ENCODE measurements at regions not wholly inside any gene's neighbourhood (a gene's known extent, or its start where the extent isn't known, plus 50 kb on each side); places are given as distances from the start of the nearest gene placed in this dataset.

GRCh38 chr10:59595593-59595992 is 114.1 kb downstream of the SLC16A9 start:
- ChIA-PET CTCF (no interaction called here), POLR2A (ENCODE audit: low non-redundant PET) (no interaction called here)
- no peak overlapping the region for H3K27ac ChIP-seq
- TF ChIP-seq CTCF (conservative IDR thresholded peaks at IDR 0.05; ENCODE audit: low read depth) = no peak
- no peak for DNase-seq (ENCODE audit: low spot score)

- DNase-seq (ENCODE audit: low spot score) = no peak
- no peak for TF ChIP-seq CTCF (conservative IDR thresholded peaks at IDR 0.05; ENCODE audit: low read depth)
- no peak overlapping the region for H3K27ac ChIP-seq
- POLR2A ChIA-PET (ENCODE audit: low non-redundant PET) = no interaction called here
- CTCF ChIA-PET = no interaction called here
Measured at GRCh38 chr10:59593768-59594167, 115.9 kb downstream of the SLC16A9 start.

GRCh38 chr10:59589796-59590195 is 119.9 kb downstream of the SLC16A9 start:
- POLR2A ChIA-PET (ENCODE audit: low non-redundant PET) = no interaction called here
- no peak for DNase-seq (ENCODE audit: low spot score)
- CTCF ChIA-PET = interaction anchor here (0.6 to 0.7 kb wide), 2 partner anchors 17 to 42 kb away, joined by 3 to 5 read pairs; no protein-coding TSS in a partner anchor
- no peak for TF ChIP-seq CTCF (conservative IDR thresholded peaks at IDR 0.05; ENCODE audit: low read depth)
- H3K27ac ChIP-seq = no peak overlapping the region

GRCh38 chr10:59588791-59589190 is 120.9 kb downstream of the SLC16A9 start:
- H3K27ac ChIP-seq = no peak overlapping the region
- DNase-seq (ENCODE audit: low spot score) = no peak
- ChIA-PET CTCF (interaction anchor here (0.7 kb wide), 1 partner anchor 484 kb away, joined by 4 read pairs; no protein-coding TSS in a partner anchor), POLR2A (ENCODE audit: low non-redundant PET) (no interaction called here)
- no peak for TF ChIP-seq CTCF (conservative IDR thresholded peaks at IDR 0.05; ENCODE audit: low read depth)

- TF ChIP-seq CTCF (conservative IDR thresholded peaks at IDR 0.05; ENCODE audit: low read depth) = no peak
- POLR2A ChIA-PET (ENCODE audit: low non-redundant PET) = no interaction called here
- peak overlapping the region; percentile 19; the same call in 1 of the 2 replicates for H3K27ac ChIP-seq
- CTCF ChIA-PET = interaction anchor here (0.5 kb wide), 1 partner anchor 153 kb away, joined by 3 read pairs; no protein-coding TSS in a partner anchor
- DNase-seq (ENCODE audit: low spot score) = no peak
Measured at GRCh38 chr10:59587756-59588140, 121.9 kb downstream of the SLC16A9 start.

GRCh38 chr10:59587083-59587755 is 122.4 kb downstream of the SLC16A9 start:
- CTCF ChIA-PET = interaction anchor here (0.5 to 0.6 kb wide), 2 partner anchors 116 to 152 kb away, joined by 3 read pairs; no protein-coding TSS in a partner anchor
- no peak for TF ChIP-seq CTCF (conservative IDR thresholded peaks at IDR 0.05; ENCODE audit: low read depth)

More at GRCh38 chr10:59587083-59587755, 122.4 kb downstream of the SLC16A9 start:
- peak; percentile 61 for DNase-seq (ENCODE audit: low spot score)
- peak overlapping the region; percentile 19; the same call in 1 of the 2 replicates for H3K27ac ChIP-seq
- POLR2A ChIA-PET (ENCODE audit: low non-redundant PET) = no interaction called here
